HFFc6 (cell line): ENCODE measurements at regions not wholly inside any gene's neighbourhood (a gene's known extent, or its start where the extent isn't known, plus 50 kb on each side); places are given as distances from the start of the nearest gene placed in this dataset.

Experiments
- DNase-seq: peaks from one replicate; pipeline ENCODE4 v3.0.0-alpha.2; 2018
- H3K27ac Mint-ChIP-seq: 2 replicates; pipeline ENCODE4 v1.8.0; 2020; ENCODE audit warnings: mild to moderate bottlenecking, mixed read lengths
- H3K27me3 Mint-ChIP-seq: 2 replicates; pipeline ENCODE4 v1.8.0; 2021; ENCODE audit warnings: mild to moderate bottlenecking, moderate library complexity, mixed read lengths; ENCODE audit not compliant: insufficient read depth
- H3K36me3 Mint-ChIP-seq: 2 replicates; pipeline ENCODE4 v1.8.0; 2021; ENCODE audit warnings: low read depth, mixed read lengths
- H3K4me1 Mint-ChIP-seq: 2 replicates; pipeline ENCODE4 v1.8.0; 2020; ENCODE audit warnings: low read depth, mixed read lengths
- H3K4me3 Mint-ChIP-seq: 2 replicates; pipeline ENCODE4 v1.8.0; 2020; ENCODE audit warnings: mild to moderate bottlenecking, moderate library complexity, mixed read lengths
- H3K9me3 Mint-ChIP-seq: 2 replicates; pipeline ENCODE4 v1.8.0; 2020; ENCODE audit warnings: mild to moderate bottlenecking, mixed read lengths
- TF ChIP-seq, protein P1 (sequence below): fragments of 200-600 bp; sonication (generic); IDR thresholded peaks from 2 replicates; pipeline ENCODE4 v1.5.0; 2021; ENCODE audit warnings: antibody characterized with exemption, mild to moderate bottlenecking

- peaks cover 20% of the 10 kb centered on the region for H3K4me1 Mint-ChIP-seq
- no peak overlapping the region for H3K27ac Mint-ChIP-seq
- TF ChIP-seq, protein P1, sequence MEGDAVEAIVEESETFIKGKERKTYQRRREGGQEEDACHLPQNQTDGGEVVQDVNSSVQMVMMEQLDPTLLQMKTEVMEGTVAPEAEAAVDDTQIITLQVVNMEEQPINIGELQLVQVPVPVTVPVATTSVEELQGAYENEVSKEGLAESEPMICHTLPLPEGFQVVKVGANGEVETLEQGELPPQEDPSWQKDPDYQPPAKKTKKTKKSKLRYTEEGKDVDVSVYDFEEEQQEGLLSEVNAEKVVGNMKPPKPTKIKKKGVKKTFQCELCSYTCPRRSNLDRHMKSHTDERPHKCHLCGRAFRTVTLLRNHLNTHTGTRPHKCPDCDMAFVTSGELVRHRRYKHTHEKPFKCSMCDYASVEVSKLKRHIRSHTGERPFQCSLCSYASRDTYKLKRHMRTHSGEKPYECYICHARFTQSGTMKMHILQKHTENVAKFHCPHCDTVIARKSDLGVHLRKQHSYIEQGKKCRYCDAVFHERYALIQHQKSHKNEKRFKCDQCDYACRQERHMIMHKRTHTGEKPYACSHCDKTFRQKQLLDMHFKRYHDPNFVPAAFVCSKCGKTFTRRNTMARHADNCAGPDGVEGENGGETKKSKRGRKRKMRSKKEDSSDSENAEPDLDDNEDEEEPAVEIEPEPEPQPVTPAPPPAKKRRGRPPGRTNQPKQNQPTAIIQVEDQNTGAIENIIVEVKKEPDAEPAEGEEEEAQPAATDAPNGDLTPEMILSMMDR = no peak
- no peaks in the 10 kb centered on the region; the same call in 1 of the 2 replicates for H3K27me3 Mint-ChIP-seq
- peak; percentile 96 for DNase-seq
- H3K4me3 Mint-ChIP-seq = peak overlapping the region; percentile 69; the same call in 1 of the 2 replicates
- no peaks in the 10 kb centered on the region; the same call in 1 of the 2 replicates for H3K36me3 Mint-ChIP-seq
- no peaks in the 10 kb centered on the region for H3K9me3 Mint-ChIP-seq
Measured at GRCh38 chr1:244163861-244164510, 112.9 kb downstream of the ZBTB18 start.

DNA sequence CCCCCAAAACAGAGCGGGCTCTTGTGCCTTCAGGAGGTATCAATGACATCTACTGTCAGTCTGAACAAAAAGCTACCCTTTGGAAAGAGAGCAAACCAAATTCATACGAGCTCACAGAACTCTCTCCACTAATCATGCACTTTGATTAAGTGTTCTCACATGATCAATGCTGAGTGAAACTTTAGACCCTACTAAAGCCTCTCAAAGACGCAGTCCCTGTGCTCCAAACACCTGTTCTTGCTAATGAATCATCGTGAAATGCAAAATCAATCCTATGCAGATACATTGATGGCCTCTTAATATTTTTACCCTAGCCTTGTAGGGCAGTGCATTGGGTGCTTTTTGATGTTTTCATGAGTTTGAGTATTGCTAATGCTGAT is 113.4 kb downstream of the ZBTB18 start:
- H3K27ac Mint-ChIP-seq = no peak overlapping the region
- no peak for DNase-seq
- no peaks in the 10 kb centered on the region; the same call in 1 of the 2 replicates for H3K36me3 Mint-ChIP-seq
- H3K9me3 Mint-ChIP-seq = no peaks in the 10 kb centered on the region
- TF ChIP-seq, protein P1 = no peak
- H3K27me3 Mint-ChIP-seq = no peaks in the 10 kb centered on the region; the same call in 1 of the 2 replicates
- no peak overlapping the region for H3K4me3 Mint-ChIP-seq
- H3K4me1 Mint-ChIP-seq = peaks cover 20% of the 10 kb centered on the region

DNA sequence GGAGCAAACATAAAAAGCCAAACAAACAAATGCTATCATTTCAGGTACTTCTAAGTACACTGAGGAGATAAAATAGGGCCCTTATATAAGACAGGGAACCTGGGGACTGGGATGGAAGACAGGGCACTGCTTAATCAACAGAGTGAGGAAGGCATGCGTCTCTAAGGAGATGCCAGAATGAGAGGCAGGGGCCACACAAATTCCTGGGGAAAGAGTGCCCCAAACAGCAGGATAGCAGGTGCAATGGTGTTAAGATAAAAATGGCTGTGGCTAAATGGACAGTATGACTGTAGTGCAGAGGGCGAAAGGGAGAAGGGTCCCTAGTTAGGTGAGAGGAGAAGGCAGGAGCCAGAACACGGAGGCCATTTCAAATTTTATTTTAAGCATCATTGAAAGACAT is 113.9 kb downstream of the ZBTB18 start:
- H3K9me3 Mint-ChIP-seq = no peaks in the 10 kb centered on the region
- DNase-seq = no peak
- no peaks in the 10 kb centered on the region; the same call in 1 of the 2 replicates for H3K27me3 Mint-ChIP-seq
- TF ChIP-seq, protein P1 = no peak
- no peak overlapping the region for H3K4me3 Mint-ChIP-seq
- H3K36me3 Mint-ChIP-seq = no peaks in the 10 kb centered on the region; the same call in 1 of the 2 replicates
- H3K4me1 Mint-ChIP-seq = peaks cover 18% of the 10 kb centered on the region
- H3K27ac Mint-ChIP-seq = no peak overlapping the region

DNA sequence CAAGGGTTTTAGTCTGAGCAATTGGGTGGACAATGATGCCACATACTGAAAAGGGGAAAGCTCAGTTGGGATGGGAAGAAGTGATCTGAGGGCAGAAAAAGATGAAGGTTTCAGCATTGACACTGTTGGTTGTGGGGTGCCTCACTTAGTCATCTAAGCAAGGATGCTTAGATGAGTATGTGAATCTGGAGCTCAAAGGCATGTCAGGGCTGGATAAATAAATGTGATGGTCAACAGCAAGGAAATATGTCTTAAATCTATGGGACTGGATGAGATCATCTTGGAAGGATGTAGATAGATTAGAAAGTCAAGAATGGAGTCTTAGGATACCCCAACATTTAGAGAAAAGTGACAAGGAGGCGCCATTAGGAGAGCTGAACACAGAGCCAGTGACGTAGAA is 114.6 kb downstream of the ZBTB18 start:
- H3K9me3 Mint-ChIP-seq = no peaks in the 10 kb centered on the region
- H3K4me1 Mint-ChIP-seq = peaks cover 11% of the 10 kb centered on the region
- TF ChIP-seq, protein P1 = no peak
- no peaks in the 10 kb centered on the region; the same call in 1 of the 2 replicates for H3K36me3 Mint-ChIP-seq
- no peak overlapping the region for H3K4me3 Mint-ChIP-seq
- no peak for DNase-seq
- H3K27me3 Mint-ChIP-seq = no peaks in the 10 kb centered on the region
- H3K27ac Mint-ChIP-seq = no peak overlapping the region

- Mint-ChIP-seq H3K27ac (no peak overlapping the region), H3K9me3 (no peaks in the 10 kb centered on the region), H3K36me3 (no peaks in the 10 kb centered on the region), H3K4me3 (no peak overlapping the region), H3K27me3 (no peaks in the 10 kb centered on the region; the same call in 1 of the 2 replicates), H3K4me1 (peaks cover 16% of the 10 kb centered on the region)
- no peak for DNase-seq
- TF ChIP-seq, protein P1 = no peak
Measured at GRCh38 chr1:244171241-244171985, 120.3 kb downstream of the ZBTB18 start.
